ENCODE measurements at regions not wholly inside any gene's neighbourhood (a gene's known extent, or its start where the extent isn't known, plus 50 kb on each side); places are given as distances from the start of the nearest gene placed in this dataset.

DNA sequence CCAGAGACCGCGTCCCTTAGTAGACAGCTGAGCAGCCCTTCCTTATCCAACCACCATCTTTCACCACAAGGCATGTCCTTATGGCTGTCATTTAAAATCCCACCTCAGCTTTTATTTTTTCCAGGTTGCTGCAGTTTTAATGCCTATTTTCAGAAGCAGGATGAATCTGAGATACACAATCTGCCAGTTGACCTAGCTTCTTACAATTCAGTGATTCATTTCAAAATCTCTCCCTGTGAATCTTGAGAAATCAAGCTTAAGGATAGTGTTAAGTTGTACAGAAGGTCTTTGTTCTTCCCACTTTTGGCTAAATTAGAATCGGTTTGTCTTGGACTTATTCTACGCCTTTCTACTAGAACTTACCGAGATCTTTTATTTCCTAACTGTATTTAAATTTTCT lies 522.3 kb upstream of the CFAP20DC start:
- in situ Hi-C loops (cut with MboI) = loop anchor here (5.0 to 10.0 kb wide), 3 partner anchors 290 to 1803 kb away; no protein-coding TSS in a partner anchor
- Histone ChIP-seq H3K4me1 (ENCODE audit: control insufficient read depth, insufficient read depth, low read length) (peaks cover 17% of the 10 kb centered on the region), H2AFZ (ENCODE audit: control insufficient read depth, low read depth, low read length) (no peak overlapping the region), H3K79me2 (ENCODE audit: control insufficient read depth, insufficient read depth, low read length) (no peaks in the 10 kb centered on the region), H3K27me3 (replicated peaks in 1 of 2; ENCODE audit: control insufficient read depth in 2 of 2, insufficient read depth in 2 of 2, low read length in 1 of 2) (no peaks in the 10 kb centered on the region), H3K4me3 (no peak overlapping the region), H3K27ac (ENCODE audit: control insufficient read depth, insufficient read depth) (no peak overlapping the region), H3K4me2 (ENCODE audit: control insufficient read depth, insufficient read depth) (no peak overlapping the region), H3K36me3 (ENCODE audit: control insufficient read depth in 2 of 2, insufficient read depth in 2 of 2, low read length in 1 of 2) (no peaks in the 10 kb centered on the region), H4K20me1 (ENCODE audit: control insufficient read depth, insufficient read depth) (no peaks in the 10 kb centered on the region), H3K9ac (ENCODE audit: control insufficient read depth, insufficient read depth, low read length) (no peak overlapping the region), H3K9me3 (replicated peaks; ENCODE audit: control insufficient read depth, insufficient read depth, low read length) (no peaks in the 10 kb centered on the region; the same call in 2 of the 3 replicates)
- intact Hi-C loops (cut with micrococcal nuclease; ENCODE audit: unreplicated experiment) = loop anchor here (10.0 kb wide), 1 partner anchor 1803 kb away; no protein-coding TSS in a partner anchor
- FAIRE-seq (no peak), ATAC-seq (no peak), DNase-seq (ENCODE audit: low read depth, low spot score) (no peak)
- ChIA-PET POLR2A (no interaction called here), CTCF (interaction anchor here (0.7 to 2.0 kb wide), 6 partner anchors 258 to 360 kb away, joined by 3 to 7 read pairs (median 4); no protein-coding TSS in a partner anchor), RAD21 (ENCODE audit: unreplicated experiment) (interaction anchor here (0.6 to 2.0 kb wide), 4 partner anchors 130 to 286 kb away, joined by 3 to 9 read pairs (median 4); no protein-coding TSS in a partner anchor), SMC1A (ENCODE audit: uncharacterized antibody, unreplicated experiment) (interaction anchor here (0.8 to 2.1 kb wide), 8 partner anchors 115 to 1799 kb away, joined by 3 to 10 read pairs (median 3); no protein-coding TSS in a partner anchor)
- BruUV-seq (replicated peaks) = no TSS peak
- 96% methylated on average over 5 of the region's 5 CpGs for WGBS (ENCODE audit: insufficient coverage, insufficient replicate concordance, low lambda C conversion rate, missing lambda C conversion rate)
- no peak for TF ChIP-seq SUZ12 (IDR thresholded peaks at IDR 0.05; ENCODE audit: unreplicated experiment)
- TF ChIP-seq, protein P1, sequence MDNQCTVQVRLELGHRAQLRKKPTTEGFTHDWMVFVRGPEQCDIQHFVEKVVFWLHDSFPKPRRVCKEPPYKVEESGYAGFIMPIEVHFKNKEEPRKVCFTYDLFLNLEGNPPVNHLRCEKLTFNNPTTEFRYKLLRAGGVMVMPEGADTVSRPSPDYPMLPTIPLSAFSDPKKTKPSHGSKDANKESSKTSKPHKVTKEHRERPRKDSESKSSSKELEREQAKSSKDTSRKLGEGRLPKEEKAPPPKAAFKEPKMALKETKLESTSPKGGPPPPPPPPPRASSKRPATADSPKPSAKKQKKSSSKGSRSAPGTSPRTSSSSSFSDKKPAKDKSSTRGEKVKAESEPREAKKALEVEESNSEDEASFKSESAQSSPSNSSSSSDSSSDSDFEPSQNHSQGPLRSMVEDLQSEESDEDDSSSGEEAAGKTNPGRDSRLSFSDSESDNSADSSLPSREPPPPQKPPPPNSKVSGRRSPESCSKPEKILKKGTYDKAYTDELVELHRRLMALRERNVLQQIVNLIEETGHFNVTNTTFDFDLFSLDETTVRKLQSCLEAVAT (IDR thresholded peaks at IDR 0.05) = no peak
- TF ChIP-seq, protein P2, sequence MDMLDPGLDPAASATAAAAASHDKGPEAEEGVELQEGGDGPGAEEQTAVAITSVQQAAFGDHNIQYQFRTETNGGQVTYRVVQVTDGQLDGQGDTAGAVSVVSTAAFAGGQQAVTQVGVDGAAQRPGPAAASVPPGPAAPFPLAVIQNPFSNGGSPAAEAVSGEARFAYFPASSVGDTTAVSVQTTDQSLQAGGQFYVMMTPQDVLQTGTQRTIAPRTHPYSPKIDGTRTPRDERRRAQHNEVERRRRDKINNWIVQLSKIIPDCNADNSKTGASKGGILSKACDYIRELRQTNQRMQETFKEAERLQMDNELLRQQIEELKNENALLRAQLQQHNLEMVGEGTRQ (IDR thresholded peaks at IDR 0.05; ENCODE audit: borderline replicate concordance, low read depth, low read length) = no peak
- TF ChIP-seq, protein P3, sequence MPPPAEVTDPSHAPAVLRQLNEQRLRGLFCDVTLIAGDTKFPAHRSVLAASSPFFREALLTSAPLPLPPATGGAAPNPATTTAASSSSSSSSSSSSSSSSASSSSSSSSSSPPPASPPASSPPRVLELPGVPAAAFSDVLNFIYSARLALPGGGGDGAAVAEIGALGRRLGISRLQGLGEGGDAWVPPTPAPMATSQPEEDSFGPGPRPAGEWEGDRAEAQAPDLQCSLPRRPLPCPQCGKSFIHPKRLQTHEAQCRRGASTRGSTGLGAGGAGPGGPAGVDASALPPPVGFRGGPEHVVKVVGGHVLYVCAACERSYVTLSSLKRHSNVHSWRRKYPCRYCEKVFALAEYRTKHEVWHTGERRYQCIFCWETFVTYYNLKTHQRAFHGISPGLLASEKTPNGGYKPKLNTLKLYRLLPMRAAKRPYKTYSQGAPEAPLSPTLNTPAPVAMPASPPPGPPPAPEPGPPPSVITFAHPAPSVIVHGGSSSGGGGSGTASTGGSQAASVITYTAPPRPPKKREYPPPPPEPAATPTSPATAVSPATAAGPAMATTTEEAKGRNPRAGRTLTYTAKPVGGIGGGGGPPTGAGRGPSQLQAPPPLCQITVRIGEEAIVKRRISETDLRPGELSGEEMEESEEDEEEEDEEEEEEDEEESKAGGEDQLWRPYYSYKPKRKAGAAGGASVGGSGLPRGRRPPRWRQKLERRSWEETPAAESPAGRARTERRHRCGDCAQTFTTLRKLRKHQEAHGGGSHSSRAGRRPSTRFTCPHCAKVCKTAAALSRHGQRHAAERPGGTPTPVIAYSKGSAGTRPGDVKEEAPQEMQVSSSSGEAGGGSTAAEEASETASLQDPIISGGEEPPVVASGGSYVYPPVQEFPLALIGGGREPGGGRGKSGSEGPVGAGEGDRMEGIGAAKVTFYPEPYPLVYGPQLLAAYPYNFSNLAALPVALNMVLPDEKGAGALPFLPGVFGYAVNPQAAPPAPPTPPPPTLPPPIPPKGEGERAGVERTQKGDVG (CRISPR knock-in tag; IDR thresholded peaks at IDR 0.05) = no peak
- TF ChIP-seq ZNF217 (IDR thresholded peaks at IDR 0.05) = no peak
- no peak for TF ChIP-seq SPI1 (IDR thresholded peaks at IDR 0.05; ENCODE audit: borderline replicate concordance, insufficient read depth, low read depth, low read length)
- no peak for TF ChIP-seq TARDBP (IDR thresholded peaks at IDR 0.05; ENCODE audit: borderline replicate concordance)
- no peak for TF ChIP-seq TCF12 (IDR thresholded peaks at IDR 0.05; ENCODE audit: low read depth, low read length)
- TF ChIP-seq, protein P4, sequence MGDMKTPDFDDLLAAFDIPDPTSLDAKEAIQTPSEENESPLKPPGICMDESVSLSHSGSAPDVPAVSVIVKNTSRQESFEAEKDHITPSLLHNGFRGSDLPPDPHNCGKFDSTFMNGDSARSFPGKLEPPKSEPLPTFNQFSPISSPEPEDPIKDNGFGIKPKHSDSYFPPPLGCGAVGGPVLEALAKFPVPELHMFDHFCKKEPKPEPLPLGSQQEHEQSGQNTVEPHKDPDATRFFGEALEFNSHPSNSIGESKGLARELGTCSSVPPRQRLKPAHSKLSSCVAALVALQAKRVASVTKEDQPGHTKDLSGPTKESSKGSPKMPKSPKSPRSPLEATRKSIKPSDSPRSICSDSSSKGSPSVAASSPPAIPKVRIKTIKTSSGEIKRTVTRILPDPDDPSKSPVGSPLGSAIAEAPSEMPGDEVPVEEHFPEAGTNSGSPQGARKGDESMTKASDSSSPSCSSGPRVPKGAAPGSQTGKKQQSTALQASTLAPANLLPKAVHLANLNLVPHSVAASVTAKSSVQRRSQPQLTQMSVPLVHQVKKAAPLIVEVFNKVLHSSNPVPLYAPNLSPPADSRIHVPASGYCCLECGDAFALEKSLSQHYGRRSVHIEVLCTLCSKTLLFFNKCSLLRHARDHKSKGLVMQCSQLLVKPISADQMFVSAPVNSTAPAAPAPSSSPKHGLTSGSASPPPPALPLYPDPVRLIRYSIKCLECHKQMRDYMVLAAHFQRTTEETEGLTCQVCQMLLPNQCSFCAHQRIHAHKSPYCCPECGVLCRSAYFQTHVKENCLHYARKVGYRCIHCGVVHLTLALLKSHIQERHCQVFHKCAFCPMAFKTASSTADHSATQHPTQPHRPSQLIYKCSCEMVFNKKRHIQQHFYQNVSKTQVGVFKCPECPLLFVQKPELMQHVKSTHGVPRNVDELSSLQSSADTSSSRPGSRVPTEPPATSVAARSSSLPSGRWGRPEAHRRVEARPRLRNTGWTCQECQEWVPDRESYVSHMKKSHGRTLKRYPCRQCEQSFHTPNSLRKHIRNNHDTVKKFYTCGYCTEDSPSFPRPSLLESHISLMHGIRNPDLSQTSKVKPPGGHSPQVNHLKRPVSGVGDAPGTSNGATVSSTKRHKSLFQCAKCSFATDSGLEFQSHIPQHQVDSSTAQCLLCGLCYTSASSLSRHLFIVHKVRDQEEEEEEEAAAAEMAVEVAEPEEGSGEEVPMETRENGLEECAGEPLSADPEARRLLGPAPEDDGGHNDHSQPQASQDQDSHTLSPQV (IDR thresholded peaks at IDR 0.05) = no peak
- TF ChIP-seq NFYA (IDR thresholded peaks at IDR 0.05; ENCODE audit: borderline replicate concordance, low read depth, low read length) = no peak
- no peak for TF ChIP-seq SUPT20H (IDR thresholded peaks at IDR 0.05; ENCODE audit: borderline replicate concordance, control insufficient read depth, low read depth, low read length)
- no peak for TF ChIP-seq FOXK2 (IDR thresholded peaks at IDR 0.05)
- TF ChIP-seq CBX3 (IDR thresholded peaks at IDR 0.05; ENCODE audit: borderline replicate concordance, low read depth) = no peak
- TF ChIP-seq TCF7 (IDR thresholded peaks at IDR 0.05; ENCODE audit: borderline replicate concordance) = no peak
- TF ChIP-seq NRF1 (conservative IDR thresholded peaks at IDR 0.05; ENCODE audit: low read depth, low read length) = no peak
